IMR-90 (cell line): ENCODE measurements at regions not wholly inside any gene's neighbourhood (a gene's known extent, or its start where the extent isn't known, plus 50 kb on each side); places are given as distances from the start of the nearest gene placed in this dataset.

Experiments
- ATAC-seq: fragments of 200-7000 bp; cut with Tn5 transposase; 2 replicates; pipeline ENCODE4 v1.9.1; 2020; ENCODE audit warnings: low read depth, mild to moderate bottlenecking, moderate library complexity
- BruUV-seq: library from RNA; stranded (reverse); fragments of 400-500 nt; replicated peaks from 2 replicates; lab custom pipeline; 2021; lab: Mats Ljungman, UMichigan
- CTCF ChIA-PET: fragments of 300-600 bp; formaldehyde crosslinking; extraction: SDS; loops from one replicate; lab custom pipeline; 2021; ENCODE audit warnings: antibody characterized with exemption; lab: Yijun Ruan, JAX
- POLR2A ChIA-PET: fragments of 300-600 bp; sonication (Branson Sonifier 250); formaldehyde crosslinking; loops from one replicate; lab custom pipeline; 2022; ENCODE audit warnings: antibody characterized with exemption; ENCODE audit not compliant: unreplicated experiment; lab: Charles Lee
- DNase-seq: peaks from one replicate; pipeline ENCODE4 v3.0.0; 2013
- H2AFZ ChIP-seq: replicated peaks from 2 replicates; pipeline ENCODE3; 2013; ENCODE audit warnings: low read length, mild to moderate bottlenecking; ENCODE audit not compliant: poor library complexity
- H2AK5ac ChIP-seq: 2 replicates; pipeline ENCODE4 v1.6.1; 2013; ENCODE audit warnings: low read depth, low read length, inconsistent platforms
- H2AK9ac ChIP-seq: replicated peaks from 2 replicates; pipeline ENCODE3; 2013; ENCODE audit warnings: mild to moderate bottlenecking, low read depth, low read length, moderate library complexity; ENCODE audit not compliant: poor library complexity
- H2BK120ac ChIP-seq: 2 replicates; pipeline ENCODE4 v1.6.1; 2013; ENCODE audit warnings: low read depth, low read length, inconsistent platforms
- H2BK15ac ChIP-seq: 3 replicates; pipeline ENCODE4 v1.6.1; 2013; ENCODE audit warnings: low read depth, low read length, inconsistent platforms
- H2BK20ac ChIP-seq: 2 replicates; pipeline ENCODE4 v1.6.1; 2013; ENCODE audit warnings: low read depth, mild to moderate bottlenecking, inconsistent platforms, low read length, moderate library complexity
- H2BK5ac ChIP-seq: 2 replicates; pipeline ENCODE4 v1.6.1; 2013; ENCODE audit warnings: mild to moderate bottlenecking, low read depth, low read length, inconsistent platforms; ENCODE audit not compliant: poor library complexity, severe bottlenecking
- H3K14ac ChIP-seq: replicated peaks from 2 replicates; pipeline ENCODE4 v1.6.1; 2013; ENCODE audit warnings: low read depth, low read length, inconsistent platforms
- H3K18ac ChIP-seq: 2 replicates; pipeline ENCODE4 v1.6.1; 2013; ENCODE audit warnings: low read depth, low read length, control low read depth
- H3K23ac ChIP-seq: 2 replicates; pipeline ENCODE4 v1.6.1; 2013; ENCODE audit warnings: low read depth, low read length, inconsistent platforms
- H3K27ac ChIP-seq: 2 replicates; pipeline ENCODE4 v1.5.1; 2013; ENCODE audit warnings: mild to moderate bottlenecking, control low read depth, low read length; ENCODE audit not compliant: insufficient read depth
- H3K27me3 ChIP-seq: 2 replicates; pipeline ENCODE4 v1.6.1; 2013; ENCODE audit warnings: low read length; ENCODE audit not compliant: control insufficient read depth, insufficient read depth
- H3K36me3 ChIP-seq: 2 replicates; pipeline ENCODE4 v1.6.1; 2013; ENCODE audit warnings: low read length, mixed read lengths; ENCODE audit not compliant: control insufficient read depth, insufficient read depth
- H3K4ac ChIP-seq: 2 replicates; pipeline ENCODE4 v1.6.1; 2013; ENCODE audit warnings: low read depth, low read length, inconsistent platforms
- H3K4me1 ChIP-seq: 2 replicates; pipeline ENCODE4 v1.6.1; 2013; ENCODE audit warnings: low read length, mixed read lengths; ENCODE audit not compliant: control insufficient read depth, insufficient read depth
- H3K4me2 ChIP-seq: 2 replicates; pipeline ENCODE4 v1.6.1; 2013; ENCODE audit warnings: low read depth, mild to moderate bottlenecking, control low read depth, low read length, moderate library complexity
- H3K4me3 ChIP-seq: 2 replicates; pipeline ENCODE4 v1.5.1; 2013; ENCODE audit warnings: low read depth, mild to moderate bottlenecking, control low read depth, low read length, moderate library complexity; ENCODE audit not compliant: insufficient read depth
- H3K56ac ChIP-seq: 2 replicates; pipeline ENCODE4 v1.6.1; 2013; ENCODE audit warnings: low read length, inconsistent platforms; ENCODE audit not compliant: insufficient read depth; ENCODE audit errors: extremely low read depth
- H3K79me1 ChIP-seq, 2 experiments: 2 replicates each; pipeline ENCODE4 v1.6.1; 2013; ENCODE audit warnings: low read length in 2 of 2, inconsistent platforms in 1 of 2, low read depth in 1 of 2
- H3K9ac ChIP-seq: 2 replicates; pipeline ENCODE4 v1.6.1; 2013; ENCODE audit warnings: low read depth, low read length, control low read depth
- H3K9me1 ChIP-seq: 2 replicates; pipeline ENCODE4 v1.6.1; 2013; ENCODE audit warnings: low read length, inconsistent platforms; ENCODE audit not compliant: insufficient read depth
- H3K9me3 ChIP-seq: 2 replicates; pipeline ENCODE4 v1.6.1; 2013; ENCODE audit warnings: low read length; ENCODE audit not compliant: control insufficient read depth, insufficient read depth
- H4K20me1 ChIP-seq: 2 replicates; pipeline ENCODE4 v1.6.1; 2013; ENCODE audit warnings: low read length, inconsistent platforms; ENCODE audit not compliant: insufficient read depth
- H4K5ac ChIP-seq: 2 replicates; pipeline ENCODE4 v1.6.1; 2013; ENCODE audit warnings: mild to moderate bottlenecking, low read depth, low read length, control low read depth
- H4K8ac ChIP-seq, 2 experiments: 2 replicates each; pipeline ENCODE4 v1.6.1; 2013; ENCODE audit warnings: low read depth in 2 of 2, low read length in 2 of 2, control low read depth in 1 of 2, inconsistent platforms in 1 of 2
- H4K91ac ChIP-seq: 2 replicates; pipeline ENCODE4 v1.6.1; 2013; ENCODE audit warnings: low read depth, low read length, inconsistent platforms; ENCODE audit not compliant: insufficient read depth
- CEBPB ChIP-seq: IDR thresholded peaks from 2 replicates; pipeline ENCODE4 v1.6.1; 2012; ENCODE audit warnings: low read depth, low read length, improper control_type of control experiment
- ELK1 ChIP-seq: fragments of 150-350 bp; IDR thresholded peaks from 2 replicates; pipeline ENCODE4 v1.6.1; 2016; ENCODE audit warnings: low read depth, mild to moderate bottlenecking, low read length, moderate library complexity, borderline replicate concordance
- FOS ChIP-seq: fragments of 150-350 bp; IDR thresholded peaks from 2 replicates; pipeline ENCODE4 v1.6.1; 2016; ENCODE audit warnings: low read depth, low read length
- MAFK ChIP-seq: IDR thresholded peaks from 2 replicates; pipeline ENCODE4 v1.6.1; 2012; ENCODE audit warnings: low read depth, low read length, improper control_type of control experiment
- NFE2L2 ChIP-seq: fragments of 150-350 bp; IDR thresholded peaks from 2 replicates; pipeline ENCODE4 v1.6.1; 2016; ENCODE audit warnings: low read depth, mild to moderate bottlenecking, low read length
- RAD21 ChIP-seq: IDR thresholded peaks from 2 replicates; pipeline ENCODE4 v1.6.1; 2012; ENCODE audit warnings: low read length, improper control_type of control experiment
- RCOR1 ChIP-seq: IDR thresholded peaks from 2 replicates; pipeline ENCODE4 v1.6.1; 2012; ENCODE audit warnings: mild to moderate bottlenecking, low read length, improper control_type of control experiment; ENCODE audit not compliant: insufficient replicate concordance
- RFX5 ChIP-seq: IDR thresholded peaks from 2 replicates; pipeline ENCODE4 v1.8.0; 2012; ENCODE audit warnings: low read depth, mild to moderate bottlenecking, low read length, moderate library complexity
- WGBS, 2 experiments: methylation state at CpG; one replicate each; pipeline versions ENCODE4 v1.1.5 to v1.1.7; 2013; ENCODE audit warnings: missing lambda C conversion rate in 2 of 2; ENCODE audit not compliant: insufficient read length in 1 of 2; ENCODE audit errors: extremely low coverage in 2 of 2; 5-methylcytosine and 5-hydroxymethylcytosine counted together
- dilution Hi-C: fragments of 300-500 bp; cut with HindIII; formaldehyde crosslinking; loops from one replicate; pipeline ENCODE4 v1.14.3; 2018; ENCODE audit warnings: low sequenced_read_pairs; ENCODE audit not compliant: unreplicated experiment
- in situ Hi-C: fragments of 300-500 bp; cut with MboI; formaldehyde crosslinking; loops from 3 replicates; pipeline ENCODE4 v1.14.3; 2019; ENCODE audit warnings: low sequenced_read_pairs, inconsistent platforms, mixed read lengths
- intact Hi-C: fragments of 100-400 bp; cut with micrococcal nuclease; formaldehyde crosslinking; loops from 2 replicates; pipeline ENCODE4 v1.10.0; 2022

- no peak overlapping the region for H3K14ac ChIP-seq
- no peak for ATAC-seq
- H3K27me3 ChIP-seq, result no peaks in the 10 kb centered on the region
- H3K23ac ChIP-seq, result no peak overlapping the region
- no peaks in the 10 kb centered on the region for H3K36me3 ChIP-seq
- no peak overlapping the region for H2AK9ac ChIP-seq
- in situ Hi-C loops (no loop called here), dilution Hi-C loops (no loop called here), intact Hi-C loops (no loop called here)
- H3K9me1 ChIP-seq, result no peaks in the 10 kb centered on the region
- H3K79me1 ChIP-seq, result no peaks in the 10 kb centered on the region
- H2AK5ac ChIP-seq, result no peak overlapping the region
- H3K4ac ChIP-seq, result no peak overlapping the region
- no peak overlapping the region for H3K18ac ChIP-seq
- no peak overlapping the region for H3K27ac ChIP-seq
- no peak overlapping the region for H3K9ac ChIP-seq
- H2BK120ac ChIP-seq, result no peak overlapping the region
- H2BK20ac ChIP-seq, result no peak overlapping the region
- CTCF ChIA-PET, result interaction anchor here (0.8 kb wide), 1 partner anchor 11 kb away, joined by 4 read pairs; no protein-coding TSS in a partner anchor
- no peak overlapping the region for H4K91ac ChIP-seq
- POLR2A ChIA-PET, result no interaction called here
- no TSS peak for BruUV-seq
- no peaks in the 10 kb centered on the region for H4K20me1 ChIP-seq
- no peak overlapping the region for H4K8ac ChIP-seq
- H3K4me1 ChIP-seq, result no peaks in the 10 kb centered on the region
- no peak for DNase-seq
- no CpG with 5 or more reads among the region's 2 CpGs for WGBS, 2 experiments
- TF ChIP-seq RCOR1, result no peak
- no peak for TF ChIP-seq FOS
- no peak for TF ChIP-seq MAFK
- TF ChIP-seq RAD21, result no peak
- no peak for TF ChIP-seq NFE2L2
- no peak for TF ChIP-seq RFX5
- no peak for TF ChIP-seq ELK1
- TF ChIP-seq CEBPB, result peak; percentile 92
- H2BK5ac ChIP-seq, result no peak overlapping the region
- no peak overlapping the region for H2AFZ ChIP-seq
- H3K4me2 ChIP-seq, result no peak overlapping the region
- no peak overlapping the region for H2BK15ac ChIP-seq
- H3K9me3 ChIP-seq, result no peaks in the 10 kb centered on the region
- H4K5ac ChIP-seq, result no peak overlapping the region
- H3K56ac ChIP-seq, result no peak overlapping the region
- no peak overlapping the region for H3K4me3 ChIP-seq
Measured at GRCh38 chr18:68114989-68115388, 598.5 kb upstream of the DSEL start.
